ENCODE measurements at regions not wholly inside any gene's neighbourhood (a gene's known extent, or its start where the extent isn't known, plus 50 kb on each side); places are given as distances from the start of the nearest gene placed in this dataset.

GRCh38 chr1:235025422-235025984 lies 103.1 kb downstream of the TOMM20 start:
- no peak for DNase-seq

DNA sequence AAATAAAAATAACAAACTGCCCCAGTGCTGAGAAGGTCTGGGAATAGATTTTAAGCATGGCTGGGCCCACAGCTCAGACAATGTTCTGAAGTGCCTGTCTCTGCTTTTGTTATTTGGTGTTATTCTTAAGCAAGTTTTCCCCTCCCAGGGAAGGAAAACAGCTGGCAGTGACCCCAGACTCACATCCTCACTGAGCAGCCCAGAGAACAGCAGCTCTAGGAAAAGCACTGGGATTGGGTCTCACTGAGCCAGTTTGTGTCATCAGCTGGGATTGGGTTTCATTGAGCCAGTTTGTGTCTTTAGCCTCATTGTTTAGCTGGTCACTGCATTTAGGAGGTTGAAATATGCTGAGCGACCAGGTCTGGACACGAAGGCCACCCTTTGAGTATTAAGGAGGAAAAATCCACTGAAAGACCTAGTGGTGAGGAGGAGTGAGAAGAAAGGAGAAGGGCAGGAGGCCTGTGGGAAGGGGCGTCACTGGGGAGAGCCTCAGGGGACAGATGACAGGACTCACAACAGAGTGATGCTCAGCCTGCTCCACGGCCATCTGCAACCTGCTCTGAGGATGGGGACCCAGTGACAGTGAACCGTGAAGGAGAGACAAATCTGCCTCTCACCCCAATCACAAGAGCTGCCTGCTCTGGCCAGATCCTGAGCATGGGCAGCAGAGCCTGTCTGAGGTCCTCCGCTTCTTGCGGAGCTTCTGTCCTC lies 103.8 kb downstream of the TOMM20 start:
- DNase-seq: no peak

DNA sequence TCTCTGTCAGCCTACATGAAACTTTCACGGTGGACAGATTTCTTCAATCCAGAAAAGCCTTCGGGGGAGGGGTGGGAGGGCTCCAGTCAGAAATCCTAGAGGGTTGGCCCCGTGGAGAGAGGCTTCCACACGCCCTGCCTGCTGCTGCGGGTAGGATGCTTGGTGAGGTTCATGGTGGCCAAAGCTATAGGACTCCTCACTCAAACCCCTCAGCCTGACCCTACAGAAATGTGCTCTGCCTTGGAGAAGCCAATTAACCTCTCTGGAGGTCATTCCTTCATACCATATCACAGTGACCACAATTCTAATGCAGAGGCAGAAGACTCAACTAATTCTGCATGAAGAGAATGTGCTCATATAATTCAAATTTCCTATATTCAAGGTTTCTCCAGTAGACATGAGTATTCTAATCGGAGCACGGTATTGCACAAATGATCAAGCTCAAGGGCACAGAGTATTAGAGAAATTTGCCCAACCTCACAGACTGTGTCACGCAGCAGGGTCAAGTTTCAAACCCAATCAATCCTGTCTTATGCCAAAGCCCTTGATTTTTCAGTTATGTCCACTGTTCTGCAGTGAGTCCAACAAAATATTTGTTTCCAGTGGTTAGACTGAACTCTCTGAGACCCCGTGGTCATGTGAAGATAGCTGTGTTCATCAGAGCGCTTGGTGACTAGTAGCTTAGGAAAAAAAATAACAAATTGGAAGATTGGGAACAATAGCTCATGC lies 104.8 kb downstream of the TOMM20 start:
- DNase-seq: no peak

DNA sequence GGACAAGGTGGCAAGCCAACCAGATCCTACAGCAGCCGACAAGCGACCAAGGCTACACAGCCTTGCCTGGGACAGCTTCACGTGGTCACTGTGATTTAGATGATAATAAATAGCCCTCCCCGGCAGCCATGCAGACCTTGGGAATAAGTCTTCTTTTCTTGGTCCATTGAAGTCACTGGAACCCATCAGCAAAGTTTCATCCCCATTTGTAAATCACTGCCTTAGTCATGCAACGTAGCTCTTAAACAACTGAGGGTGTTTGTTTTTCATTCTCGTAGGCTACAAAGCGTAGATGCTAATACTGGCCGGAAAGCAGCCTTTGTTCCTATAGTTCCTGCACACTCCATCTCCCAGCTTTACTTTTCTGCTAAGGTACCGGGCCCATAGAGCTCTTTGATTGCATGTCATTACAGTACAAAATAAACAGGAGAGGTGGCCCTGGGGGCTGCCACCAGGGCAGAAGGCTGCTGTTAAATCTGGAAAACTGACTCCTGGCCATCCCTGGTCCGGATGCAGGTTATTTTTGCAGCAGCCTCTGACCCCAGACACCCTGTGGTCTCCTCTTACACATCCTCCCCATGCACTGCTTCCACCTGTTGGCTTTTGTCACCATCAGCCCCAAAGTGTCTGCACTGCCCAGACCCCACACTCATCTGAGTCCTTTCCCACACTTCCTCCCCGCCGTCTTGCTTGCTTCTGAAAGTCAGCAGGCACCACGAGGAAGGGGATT lies 105.5 kb downstream of the TOMM20 start:
- DNase-seq: no peak

GRCh38 chr1:235022341-235022980 lies 106.2 kb downstream of the TOMM20 start:
- DNase-seq: no peak

DNA sequence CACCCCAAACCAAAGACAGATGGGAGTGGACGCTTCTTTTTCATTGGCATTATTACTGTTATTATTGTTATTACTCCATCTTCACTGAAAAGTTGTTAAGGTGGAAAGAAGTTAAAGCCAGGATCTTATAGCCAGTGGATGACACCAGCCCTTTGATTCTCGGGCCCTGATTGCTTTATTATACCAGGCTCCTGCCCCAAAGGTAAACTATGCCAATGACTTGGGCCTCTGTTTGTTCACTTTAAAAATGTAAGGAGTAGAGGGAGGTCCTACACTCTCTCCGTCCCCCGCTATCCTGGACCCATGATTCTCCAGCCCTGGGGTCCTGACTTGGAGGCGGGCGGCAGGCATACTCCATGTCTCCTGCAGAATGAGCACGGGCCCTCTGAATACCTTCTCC lies 106.8 kb downstream of the TOMM20 start:
- DNase-seq: no peak

GRCh38 chr1:235021321-235021720 lies 107.3 kb downstream of the TOMM20 start:
- DNase-seq: no peak

GRCh38 chr1:235019961-235020360 lies 108.7 kb downstream of the TOMM20 start:
- DNase-seq: no peak

GRCh38 chr1:235019471-235019870 lies 109.2 kb downstream of the TOMM20 start:
- DNase-seq: no peak

DNA sequence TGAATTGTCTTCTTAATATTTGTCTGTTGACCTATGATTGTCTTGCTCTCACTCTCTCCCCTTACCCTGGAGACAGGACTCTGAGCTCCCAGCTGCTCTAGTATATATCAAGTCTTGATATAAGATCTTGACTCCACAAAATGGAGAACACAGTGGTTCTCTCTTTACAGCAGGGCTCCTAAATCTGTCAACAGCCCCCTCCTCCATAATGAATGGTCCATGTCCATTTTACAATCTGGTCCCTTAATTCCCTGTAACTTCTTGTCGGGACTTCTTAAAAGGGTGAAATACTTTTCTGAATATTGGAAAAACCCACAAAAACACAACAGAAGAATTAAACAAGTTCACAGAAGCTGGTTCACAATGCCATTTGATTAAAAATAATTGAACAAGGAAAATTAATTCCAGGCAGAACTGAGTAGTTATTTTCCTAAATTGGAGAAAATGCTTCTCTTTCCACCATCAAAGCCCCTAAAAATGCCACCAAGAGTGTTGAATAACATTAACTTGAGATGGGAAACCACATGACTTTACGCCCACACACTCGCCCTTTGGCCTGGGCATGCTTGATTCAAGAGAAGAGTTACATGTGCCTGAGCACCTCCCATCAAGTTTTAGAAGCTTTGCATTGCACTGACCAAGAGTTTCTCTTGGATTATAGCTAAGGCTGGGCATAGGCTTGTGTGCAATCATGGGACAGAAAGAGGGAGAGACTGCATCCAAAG lies 109.8 kb downstream of the TOMM20 start:
- DNase-seq: no peak

- DNase-seq: no peak
Observed at GRCh38 chr1:235018161-235018560, 110.5 kb downstream of the TOMM20 start.

- no peak for DNase-seq
Observed at GRCh38 chr1:235017719-235018118, 110.9 kb downstream of the TOMM20 start.

- DNase-seq: no peak
Observed at GRCh38 chr1:235017191-235017590, 111.4 kb downstream of the TOMM20 start.

DNA sequence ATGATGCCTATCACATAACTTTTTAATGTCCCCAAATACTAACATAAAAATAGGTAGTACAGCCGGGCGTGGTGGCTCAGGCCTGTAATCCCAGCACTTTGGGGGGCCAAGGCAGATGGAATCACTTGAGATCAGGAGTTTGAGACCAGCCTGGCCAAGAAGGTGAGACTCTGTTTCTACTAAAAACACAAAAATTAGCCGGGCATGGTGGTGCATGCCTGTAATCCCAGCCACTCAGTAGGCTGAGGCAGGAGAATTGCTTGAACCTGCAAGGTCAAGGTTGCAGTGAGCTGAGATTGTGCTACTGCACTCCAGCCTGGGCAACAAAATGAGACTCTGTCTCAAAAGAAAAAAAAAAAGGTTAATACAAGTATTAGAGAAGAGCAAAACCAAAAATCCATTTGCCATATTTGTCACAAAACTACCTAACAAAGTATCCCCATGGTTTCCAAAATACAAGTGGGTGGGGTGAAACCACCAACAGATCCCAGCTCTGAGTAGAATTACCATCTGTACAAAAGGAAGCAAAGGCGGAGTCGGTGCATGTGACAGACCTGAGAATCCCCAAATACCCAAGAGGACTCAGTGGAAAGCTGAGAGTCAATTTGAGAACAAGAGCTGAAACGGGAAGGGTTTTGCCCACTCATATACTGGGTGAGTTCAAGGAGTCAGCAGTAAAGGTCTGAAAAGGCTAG lies 113.2 kb downstream of the TOMM20 start:
- DNase-seq: no peak

DNA sequence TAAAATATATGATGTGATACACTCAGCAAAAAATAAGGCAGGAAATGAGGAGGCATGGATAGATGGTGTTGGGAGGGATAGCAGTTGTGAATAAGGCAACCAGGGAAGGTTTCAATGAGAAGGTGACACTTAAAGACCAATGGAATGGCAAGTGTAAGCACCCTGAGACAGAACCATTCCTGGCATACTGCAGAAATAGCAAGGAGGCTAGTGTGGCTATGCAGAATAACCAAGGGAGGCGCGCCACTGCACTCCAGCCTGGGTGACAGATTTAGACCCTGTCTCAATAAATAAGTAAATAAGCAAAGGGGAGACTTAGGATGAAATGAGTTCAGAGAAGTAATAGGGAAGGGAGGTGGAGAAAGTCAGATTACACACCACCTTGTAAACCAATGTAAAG lies 113.9 kb downstream of the TOMM20 start:
- no peak for DNase-seq

DNA sequence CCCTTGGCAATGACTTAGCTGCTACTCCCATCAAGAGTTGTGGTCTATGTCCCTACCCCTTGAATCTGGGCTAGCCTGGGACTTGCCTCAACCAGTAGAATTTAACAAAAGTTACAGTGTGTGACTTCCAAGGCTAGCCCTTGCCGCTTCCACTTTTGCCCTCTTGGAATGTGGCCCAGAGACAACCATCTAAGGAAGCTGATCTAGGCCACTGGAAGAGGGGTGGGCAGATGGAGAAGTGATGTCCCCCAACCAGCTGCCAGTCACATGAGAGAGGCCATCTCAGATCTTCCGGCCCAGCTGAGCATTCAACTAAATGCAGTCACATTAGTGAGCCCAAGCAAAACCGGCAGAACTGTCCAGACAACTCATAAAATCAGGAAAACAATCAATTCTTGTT lies 115.1 kb downstream of the TOMM20 start:
- no peak for DNase-seq

DNA sequence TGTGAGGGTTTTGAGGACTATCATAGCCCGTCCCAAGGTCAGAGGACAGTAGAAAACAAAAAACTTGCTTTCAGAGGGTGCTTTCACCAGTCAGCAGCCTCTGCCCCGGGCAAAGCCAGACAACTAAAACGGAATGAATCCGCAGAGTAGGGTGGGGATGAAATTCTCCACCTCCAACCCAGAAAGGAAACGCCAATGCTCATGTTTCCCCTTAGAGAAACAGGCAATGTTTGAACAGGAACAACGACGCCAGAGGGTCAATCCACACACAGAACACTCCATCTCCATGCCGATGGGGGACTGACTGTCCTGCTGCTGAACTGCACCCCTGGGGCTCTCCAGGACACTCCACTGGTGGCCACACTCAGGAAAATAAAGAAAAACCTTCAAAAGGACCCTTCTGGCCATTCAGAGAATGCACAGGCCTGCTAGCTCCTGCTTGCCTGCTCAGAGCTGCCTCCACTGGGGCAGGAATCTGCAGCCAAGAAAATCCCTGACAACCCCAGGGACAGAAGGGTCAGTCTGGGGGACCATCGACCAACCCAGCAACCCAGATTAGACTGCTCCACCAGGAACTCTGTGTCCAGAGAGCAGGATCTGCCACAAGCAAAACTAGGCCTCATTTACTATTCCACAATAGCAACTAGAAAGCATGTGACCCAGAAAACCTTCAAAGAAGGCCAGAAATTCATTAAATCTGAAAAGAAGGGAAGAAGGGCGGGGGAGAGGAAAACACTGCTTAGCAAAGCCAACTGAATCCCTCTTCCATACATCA lies 116.0 kb downstream of the TOMM20 start:
- DNase-seq: no peak

DNA sequence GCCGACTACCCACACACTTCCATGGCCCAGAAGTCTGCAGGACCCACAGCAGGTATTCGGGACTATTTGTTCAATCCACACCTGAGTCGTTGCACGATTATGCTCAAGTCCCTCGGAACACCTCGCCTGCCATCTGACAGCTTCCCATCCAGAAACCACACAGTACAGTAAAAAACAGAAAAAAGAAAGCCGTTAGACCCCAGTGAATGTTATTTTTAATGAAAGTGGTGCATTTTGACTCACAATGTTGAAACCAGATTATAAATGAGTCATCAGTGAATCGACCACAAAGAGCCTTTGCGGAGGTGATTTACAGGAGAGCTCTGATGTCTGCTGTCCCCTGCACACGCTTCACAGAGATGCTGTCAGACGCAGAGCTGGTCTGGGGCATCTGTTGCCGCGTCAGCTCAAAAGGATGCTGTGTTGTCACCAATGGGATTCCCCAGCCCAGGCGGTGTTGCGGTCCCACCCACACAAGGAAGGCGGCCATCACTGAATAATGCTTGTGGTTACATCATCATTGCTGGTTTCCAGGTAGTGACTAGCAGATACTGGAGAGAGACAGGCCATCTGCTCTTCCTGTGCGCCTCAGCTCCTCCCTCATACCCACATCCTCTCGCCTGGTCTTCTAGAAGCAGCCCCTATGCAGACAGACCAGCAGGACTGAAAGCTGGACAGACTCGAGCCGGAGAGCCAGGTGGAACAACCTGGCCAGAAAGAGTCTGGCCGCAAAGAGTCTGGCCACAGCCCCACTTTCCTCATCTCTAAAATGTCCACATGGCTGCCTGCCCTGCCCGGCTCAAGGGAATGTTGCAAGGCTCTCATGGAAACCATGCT lies 116.8 kb downstream of the TOMM20 start:
- DNase-seq: no peak

GRCh38 chr1:235011064-235011598 lies 117.5 kb downstream of the TOMM20 start:
- DNase-seq: no peak
